ENCODE measurements at regions not wholly inside any gene's neighbourhood (a gene's known extent, or its start where the extent isn't known, plus 50 kb on each side); places are given as distances from the start of the nearest gene placed in this dataset.

GRCh38 chr5:29170599-29170998 lies 2022.9 kb upstream of the CDH6 start:
- Histone ChIP-seq H3K4me3 (ENCODE audit: low read depth in 2 of 2, low read length in 1 of 2) (no peak overlapping the region), H3K27ac (ENCODE audit: low read depth in 2 of 2, low read length in 1 of 2) (no peak overlapping the region), H4K20me1 (ENCODE audit: insufficient read depth) (no peaks in the 10 kb centered on the region), H3K4me1 (ENCODE audit: control insufficient read depth in 1 of 2, insufficient read depth in 2 of 2, low read depth in 1 of 2, low read length in 1 of 2) (no peaks in the 10 kb centered on the region), H3K36me3 (replicated peaks in 1 of 2; ENCODE audit: control insufficient read depth in 1 of 2, insufficient read depth in 2 of 2, low read length in 1 of 2) (no peaks in the 10 kb centered on the region), H3K27me3 (ENCODE audit: insufficient read depth) (no peaks in the 10 kb centered on the region), H3K9ac (no peak overlapping the region), H3K9me3 (no peaks in the 10 kb centered on the region), H3K79me2 (ENCODE audit: insufficient read depth) (no peaks in the 10 kb centered on the region), H3K9me2 (no peaks in the 10 kb centered on the region), H3K4me2 (no peak overlapping the region), H3F3A (replicated peaks; ENCODE audit: insufficient read depth) (no peaks in the 10 kb centered on the region), H2AFZ (ENCODE audit: low read depth) (no peak overlapping the region)
- TF ChIP-seq TEAD4 (IDR thresholded peaks at IDR 0.05; ENCODE audit: borderline replicate concordance, insufficient read depth) (no peak), ZBTB33 (IDR thresholded peaks at IDR 0.05; ENCODE audit: borderline replicate concordance, low read depth) (no peak), CHD2 (IDR thresholded peaks at IDR 0.05; ENCODE audit: low read length, partially characterized antibody) (no peak), FOSL2 (IDR thresholded peaks at IDR 0.05; ENCODE audit: borderline replicate concordance, low read depth) (no peak), USF2 (IDR thresholded peaks at IDR 0.05; ENCODE audit: borderline replicate concordance, low read depth, low read length) (no peak), ELF1 (IDR thresholded peaks at IDR 0.05) (no peak), EP300 (IDR thresholded peaks at IDR 0.05; ENCODE audit: borderline replicate concordance in 1 of 2, low read depth in 1 of 2, low read length in 1 of 2) (no peak), MAX (IDR thresholded peaks at IDR 0.05; ENCODE audit: low read depth) (no peak), USF1 (IDR thresholded peaks at IDR 0.05; ENCODE audit: borderline replicate concordance, low read depth) (no peak), TAF1 (IDR thresholded peaks at IDR 0.05; ENCODE audit: borderline replicate concordance, low read depth, low read length) (no peak), IRF3 (IDR thresholded peaks at IDR 0.05; ENCODE audit: low read depth, low read length) (no peak), YY1 (IDR thresholded peaks at IDR 0.05; ENCODE audit: low read depth) (no peak), REST (IDR thresholded peaks at IDR 0.05; ENCODE audit: low read depth, low read length) (no peak), GABPA (IDR thresholded peaks at IDR 0.05; ENCODE audit: low read depth) (no peak), FOXM1 (IDR thresholded peaks at IDR 0.05; ENCODE audit: low read depth) (no peak)
- ChIA-PET CTCF (no interaction called here), POLR2A (no interaction called here)
- no peak for DNase-seq
- WGBS (ENCODE audit: low lambda C conversion rate): 14% methylated on average over 1 of the region's 1 CpG

Data from SK-N-SH (cell line).